Common myeloid progenitor, CD34-positive (primary cell): ENCODE measurements at regions not wholly inside any gene's neighbourhood (a gene's known extent, or its start where the extent isn't known, plus 50 kb on each side); places are given as distances from the start of the nearest gene placed in this dataset.
"Not testable (repeated sequence)": the region's sequence is repeated elsewhere in the genome, so short reads cannot be mapped to it uniquely, and the experiment has no call there.

Experiments used
- CTCF ChIA-PET: fragments of 350-600 bp; sonication (Branson Sonifier 250); formaldehyde crosslinking; loops from one replicate; lab custom pipeline; 2021; ENCODE audit warnings: antibody characterized with exemption; lab: Charles Lee
- POLR2A ChIA-PET: fragments of 350-600 bp; sonication (Branson Sonifier 250); formaldehyde crosslinking; loops from one replicate; lab custom pipeline; 2021; ENCODE audit warnings: antibody characterized with exemption; lab: Charles Lee
- DNase-seq, 3 donors: peaks; one replicate each; pipeline versions ENCODE4 v3.0.0 to v3.0.0-alpha.2; 2013
- H3K27ac ChIP-seq, 2 experiments: 1 replicate in 1 of 2; 2 replicates in 1 of 2; pipeline ENCODE4 v1.7.0; 2013; ENCODE audit warnings: inconsistent platforms in 2 of 2, low read length in 2 of 2, mild to moderate bottlenecking in 2 of 2, low read depth in 1 of 2, moderate library complexity in 1 of 2; ENCODE audit not compliant: severe bottlenecking in 2 of 2, insufficient read depth in 1 of 2, poor library complexity in 1 of 2
- H3K27me3 ChIP-seq, 5 experiments: replicated peaks in 2 of 5; 1 replicate in 3 of 5; 2 replicates in 2 of 5; pipeline versions ENCODE4 v1.6.1 to v1.7.0; 2013; ENCODE audit warnings: low read length in 4 of 5, mild to moderate bottlenecking in 2 of 5, moderate library complexity in 2 of 5, inconsistent platforms in 1 of 5; ENCODE audit not compliant: insufficient read depth in 5 of 5, control insufficient read depth in 4 of 5
- H3K36me3 ChIP-seq, 4 experiments: 1 replicate in 2 of 4; 2 replicates in 2 of 4; pipeline versions ENCODE4 v1.6.1 to v1.7.0; 2013; ENCODE audit warnings: low read length in 3 of 4, control low read depth in 1 of 4, mild to moderate bottlenecking in 1 of 4; ENCODE audit not compliant: control insufficient read depth in 4 of 4, insufficient read depth in 4 of 4
- H3K4me1 ChIP-seq, 4 experiments: 1 replicate in 3 of 4; 2 replicates in 1 of 4; pipeline versions ENCODE4 v1.6.1 to v1.7.1; 2013; ENCODE audit warnings: low read length in 3 of 4, mild to moderate bottlenecking in 3 of 4, control low read depth in 1 of 4, inconsistent platforms in 1 of 4, moderate library complexity in 1 of 4; ENCODE audit not compliant: control insufficient read depth in 4 of 4, insufficient read depth in 4 of 4; ENCODE audit errors: control extremely low read depth in 1 of 4
- H3K4me3 ChIP-seq, 7 experiments: 1 replicate in 4 of 7; 2 replicates in 3 of 7; pipeline versions ENCODE4 v1.5.1 to v1.7.0; 2013; ENCODE audit warnings: mild to moderate bottlenecking in 7 of 7, low read length in 6 of 7, moderate library complexity in 6 of 7, inconsistent platforms in 2 of 7, low read depth in 2 of 7, control low read depth in 1 of 7; ENCODE audit not compliant: insufficient read depth in 4 of 7, control insufficient read depth in 1 of 7; ENCODE audit errors: extremely low read depth in 1 of 7
- H3K9me3 ChIP-seq, 5 experiments: 1 replicate in 4 of 5; 2 replicates in 1 of 5; pipeline versions ENCODE4 v1.6.1 to v1.7.1; 2013; ENCODE audit warnings: low read length in 4 of 5, mild to moderate bottlenecking in 2 of 5, inconsistent platforms in 1 of 5, low read depth in 1 of 5, moderate library complexity in 1 of 5; ENCODE audit not compliant: control insufficient read depth in 4 of 5, insufficient read depth in 2 of 5; ENCODE audit errors: control extremely low read depth in 1 of 5
- WGBS: methylation state at CpG from one replicate; pipeline ENCODE4 v1.1.5; 2013; ENCODE audit not compliant: insufficient coverage; 5-methylcytosine and 5-hydroxymethylcytosine counted together

DNA sequence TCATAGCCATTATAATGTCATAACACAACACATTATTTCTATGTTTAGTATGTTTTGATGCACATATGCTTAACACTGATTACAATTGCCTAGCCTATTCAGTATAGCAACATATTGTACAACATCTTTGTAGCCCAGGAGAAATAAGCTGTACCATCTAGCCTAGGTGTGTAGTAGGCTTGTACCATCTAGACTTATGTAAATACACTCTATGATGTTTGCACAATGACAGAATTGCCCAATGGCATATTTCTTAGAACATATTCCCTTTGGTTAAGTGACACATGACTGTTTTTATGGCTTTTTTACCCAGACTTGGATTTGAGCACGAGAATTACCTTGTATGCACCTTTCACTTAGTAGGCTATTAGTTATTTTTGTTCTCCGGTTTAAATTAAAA lies 64.5 kb upstream of the HIVEP1 start:
- no peak for DNase-seq
- no peaks in the 10 kb centered on the region for H3K4me1 ChIP-seq
- no peak overlapping the region for H3K4me3 ChIP-seq
- no peaks in the 10 kb centered on the region for H3K36me3 ChIP-seq
- no peaks in the 10 kb centered on the region for H3K27me3 ChIP-seq
- no peaks in the 10 kb centered on the region for H3K9me3 ChIP-seq
- POLR2A ChIA-PET: no interaction called here
- WGBS: no CpG with 5 or more reads among the region's 2 CpGs
- H3K27ac ChIP-seq: no peak overlapping the region
- CTCF ChIA-PET: no interaction called here

DNA sequence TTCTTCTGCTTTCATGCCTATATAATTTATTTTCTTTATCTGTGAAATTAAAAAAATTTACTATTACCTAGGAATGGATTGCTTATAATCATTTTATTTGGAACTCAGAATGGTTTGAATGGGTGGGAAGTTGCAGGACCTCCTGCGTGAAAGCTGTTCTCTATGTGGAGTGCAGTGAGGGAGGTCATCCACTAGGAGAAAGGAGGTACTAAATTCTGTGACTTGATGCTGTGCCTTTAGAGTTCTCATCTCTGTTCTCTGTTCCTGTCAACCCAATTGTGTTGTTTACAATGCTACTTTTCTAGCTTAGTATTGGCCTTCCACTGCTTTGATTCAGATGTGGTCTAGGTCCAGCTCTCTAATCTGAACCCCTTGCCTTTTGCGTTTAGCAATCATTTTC lies 65.0 kb upstream of the HIVEP1 start:
- Histone ChIP-seq H3K36me3 (no peaks in the 10 kb centered on the region), H3K4me3 (no peak overlapping the region), H3K27ac (no peak overlapping the region), H3K4me1 (no peaks in the 10 kb centered on the region), H3K9me3 (no peaks in the 10 kb centered on the region), H3K27me3 (no peaks in the 10 kb centered on the region)
- ChIA-PET CTCF (no interaction called here), POLR2A (no interaction called here)
- DNase-seq: no peak
- WGBS: 100% methylated on average over 2 of the region's 2 CpGs

DNA sequence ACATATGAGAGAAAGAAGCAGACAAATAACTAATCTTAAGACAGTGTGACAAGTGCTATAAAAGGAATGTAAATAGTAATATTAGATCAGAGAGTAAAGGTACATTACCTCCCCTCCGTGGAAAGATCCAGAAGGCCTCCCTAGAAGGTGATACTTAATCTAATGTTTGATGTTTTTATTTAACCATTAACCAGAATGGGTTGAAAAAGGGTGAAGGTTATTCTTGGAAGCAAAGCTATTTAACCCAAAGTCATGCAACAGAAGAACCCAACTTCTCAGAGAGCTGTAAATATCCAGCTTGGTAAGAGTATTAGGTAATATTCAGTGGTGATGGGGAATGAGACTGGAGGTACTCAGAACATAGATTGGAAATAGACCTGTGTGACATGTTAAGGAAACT lies 68.0 kb upstream of the HIVEP1 start:
- Histone ChIP-seq H3K9me3 (no peaks in the 10 kb centered on the region), H3K27me3 (no peaks in the 10 kb centered on the region), H3K4me1 (peaks cover 0 to 3% (median 0%) of the 10 kb centered on the region in 4 experiments), H3K27ac (no peak overlapping the region), H3K36me3 (no peaks in the 10 kb centered on the region), H3K4me3 (no peak overlapping the region)
- no CpG with 5 or more reads among the region's 1 CpG for WGBS
- no peak for DNase-seq
- ChIA-PET CTCF (no interaction called here), POLR2A (no interaction called here)

DNA sequence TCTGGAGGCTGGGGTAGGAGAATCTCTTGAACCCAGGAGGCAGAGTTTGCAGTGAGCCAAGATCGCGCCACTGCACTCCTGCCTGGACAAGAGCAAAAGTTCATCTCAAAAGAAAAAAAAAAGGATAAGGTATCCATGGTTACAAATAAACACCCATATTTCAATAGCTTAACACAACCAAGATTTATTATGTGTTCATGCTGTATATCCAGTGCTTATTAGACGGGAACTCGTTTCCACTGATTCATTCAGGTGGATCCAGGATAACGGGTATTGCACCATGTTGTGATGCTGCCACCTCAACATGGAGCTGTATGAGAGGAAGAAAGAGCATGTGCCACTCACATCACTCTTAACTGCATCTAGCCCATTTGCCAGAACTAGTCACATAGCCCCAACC lies 69.1 kb upstream of the HIVEP1 start:
- Histone ChIP-seq H3K27ac (no peak overlapping the region), H3K4me1 (peaks cover 0 to 10% (median 6%) of the 10 kb centered on the region in 4 experiments), H3K9me3 (no peaks in the 10 kb centered on the region), H3K27me3 (no peaks in the 10 kb centered on the region), H3K36me3 (no peaks in the 10 kb centered on the region), H3K4me3 (no peak overlapping the region)
- ChIA-PET POLR2A (no interaction called here), CTCF (interaction anchor here (1.7 kb wide), 1 partner anchor 20 kb away, joined by 5 read pairs; no protein-coding TSS in a partner anchor)
- WGBS: no CpG with 5 or more reads among the region's 5 CpGs
- no peak for DNase-seq

DNA sequence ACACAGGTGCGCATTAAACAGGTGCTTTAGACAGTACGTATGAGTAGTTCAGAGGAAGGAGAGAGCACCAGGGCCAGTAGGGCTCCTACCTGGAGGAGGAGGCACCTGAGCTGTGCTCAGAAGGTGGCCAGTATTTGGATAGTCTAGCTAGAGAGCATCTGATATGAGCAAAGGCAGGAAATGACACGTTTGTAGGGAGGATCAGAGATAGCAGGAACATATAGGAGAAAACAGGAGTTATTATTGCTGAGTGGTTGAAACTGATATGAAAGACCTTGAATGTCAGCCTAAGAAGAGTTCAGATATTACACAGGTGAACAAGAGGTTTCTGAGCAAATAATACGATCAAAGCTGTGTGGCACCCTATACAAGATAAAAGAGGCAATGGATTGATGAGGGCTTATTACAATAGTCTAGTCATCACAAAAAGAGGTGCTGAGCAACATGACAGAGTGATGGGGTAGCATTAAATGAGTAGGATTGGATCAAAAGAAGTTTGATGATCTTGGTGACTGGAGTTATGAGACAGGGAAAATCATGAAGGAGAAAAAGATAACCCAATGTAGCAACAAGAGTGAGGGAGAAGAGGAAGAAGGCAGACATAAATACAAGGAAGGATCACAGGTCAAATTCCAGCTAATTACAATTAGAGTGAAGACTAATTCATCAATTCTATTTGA lies 69.8 kb upstream of the HIVEP1 start:
- no peaks in the 10 kb centered on the region for H3K27me3 ChIP-seq
- peaks cover 0 to 13% (median 6%) of the 10 kb centered on the region in 4 experiments for H3K4me1 ChIP-seq
- 100% methylated on average over 4 of the region's 4 CpGs for WGBS
- H3K36me3 ChIP-seq: no peaks in the 10 kb centered on the region
- H3K27ac ChIP-seq: no peak overlapping the region
- H3K9me3 ChIP-seq: no peaks in the 10 kb centered on the region
- no peak overlapping the region for H3K4me3 ChIP-seq
- POLR2A ChIA-PET: no interaction called here
- CTCF ChIA-PET: interaction anchor here (1.7 kb wide), 1 partner anchor 19 kb away, joined by 5 read pairs; no protein-coding TSS in a partner anchor
- no peak for DNase-seq

DNA sequence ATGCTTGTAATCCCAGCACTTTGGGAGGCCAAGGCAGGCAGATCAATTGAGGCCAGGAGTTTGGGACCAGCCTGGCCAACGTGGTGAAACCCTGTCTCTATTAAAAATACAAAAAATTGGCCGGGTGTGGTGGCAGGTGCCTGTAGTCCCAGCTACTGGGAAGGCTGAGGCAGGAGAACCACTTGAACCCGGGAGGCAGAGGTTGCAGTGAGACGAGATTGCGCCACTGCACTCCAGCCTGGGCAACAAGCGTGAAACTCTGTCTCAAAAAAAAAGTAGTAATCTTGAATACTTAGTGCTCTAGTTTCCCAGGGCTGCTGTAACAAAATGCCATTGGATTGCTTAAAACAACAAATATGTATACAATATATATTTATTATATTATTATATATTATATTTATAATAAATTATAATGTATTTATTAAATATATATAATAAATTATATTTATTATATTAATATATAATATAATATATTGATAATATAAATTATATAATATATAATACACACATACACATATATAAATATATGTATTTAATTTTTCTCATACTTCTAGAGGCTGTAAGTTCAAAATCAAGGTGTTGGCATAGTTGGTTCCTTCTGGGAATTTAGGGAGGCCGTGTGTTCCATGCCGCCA lies 71.5 kb upstream of the HIVEP1 start:
- H3K4me3 ChIP-seq, H3K36me3 ChIP-seq, CTCF ChIA-PET, H3K27ac ChIP-seq, POLR2A ChIA-PET, H3K27me3 ChIP-seq, H3K9me3 ChIP-seq, DNase-seq: not testable (repeated sequence)
- WGBS: 97% methylated on average over 8 of the region's 8 CpGs
- H3K4me1 ChIP-seq: peaks cover 0 to 13% (median 6%) of the 10 kb centered on the region in 4 experiments

DNA sequence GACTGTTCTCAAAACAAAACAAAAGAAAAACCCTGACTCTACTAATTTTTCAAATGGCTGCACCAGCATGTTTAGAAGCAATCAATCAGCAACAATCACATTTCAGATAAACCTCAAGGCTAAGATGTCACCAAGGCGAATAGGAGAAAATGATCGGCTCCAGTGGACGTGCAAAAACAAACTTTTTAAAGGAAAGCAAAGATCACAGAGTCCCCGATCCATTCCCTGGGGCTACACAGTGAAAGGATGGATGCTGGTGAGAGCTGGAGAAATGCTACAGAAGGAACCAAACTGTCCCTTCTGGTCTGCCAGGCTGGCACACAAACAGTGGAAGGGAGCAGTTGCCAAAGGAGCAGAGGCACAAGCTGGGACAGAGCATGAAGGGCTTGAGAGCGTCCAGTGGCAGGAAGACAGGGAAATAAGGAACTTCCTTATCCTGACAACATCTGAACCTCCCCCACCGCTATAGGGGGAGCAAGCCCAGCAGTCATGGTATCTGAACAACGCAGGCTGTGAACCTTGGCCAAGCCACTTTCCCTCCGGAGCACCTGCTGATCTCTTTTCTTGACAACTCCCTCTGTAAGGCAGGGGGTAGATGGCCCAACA lies 73.7 kb upstream of the HIVEP1 start:
- H3K4me3 ChIP-seq: peak overlapping the region in 2 of 7 experiments; percentile 57 to 65
- peak; percentile 70 to 88 (median 76) for DNase-seq
- CTCF ChIA-PET: no interaction called here
- H3K27ac ChIP-seq: peak overlapping the region in 1 of 2 experiments; percentile 76
- 8% methylated on average over 5 of the region's 8 CpGs for WGBS
- POLR2A ChIA-PET: no interaction called here
- no peaks in the 10 kb centered on the region for H3K9me3 ChIP-seq
- no peaks in the 10 kb centered on the region for H3K27me3 ChIP-seq
- H3K4me1 ChIP-seq: peaks cover 0 to 13% (median 6%) of the 10 kb centered on the region in 4 experiments
- no peaks in the 10 kb centered on the region for H3K36me3 ChIP-seq
